ENCODE measurements at regions not wholly inside any gene's neighbourhood (a gene's known extent, or its start where the extent isn't known, plus 50 kb on each side); places are given as distances from the start of the nearest gene placed in this dataset.

- no TSS peak for BruUV-seq (replicated peaks)
- H3K9me3 ChIP-seq (ENCODE audit: control insufficient read depth, insufficient read depth, low read depth, low read length) = no peaks in the 10 kb centered on the region
- no peak overlapping the region for H3K4me3 ChIP-seq (ENCODE audit: low read depth in 2 of 2, low read length in 2 of 2)
- TF ChIP-seq REST (IDR thresholded peaks at IDR 0.05; ENCODE audit: insufficient read depth in 1 of 2, low read depth in 2 of 2, low read length in 1 of 2) (no peak), POLR2AphosphoS5 (IDR thresholded peaks at IDR 0.05; ENCODE audit: low read depth, low read length) (no peak), SIN3A (IDR thresholded peaks at IDR 0.05; ENCODE audit: borderline replicate concordance, insufficient read depth, low read depth, low read length) (no peak), CTCF (IDR thresholded peaks at IDR 0.05) (no peak), TCF7L2 (IDR thresholded peaks at IDR 0.05; ENCODE audit: low read depth, low read length) (no peak)
- ChIA-PET CTCF (no interaction called here), POLR2A (no interaction called here)
- DNase-seq (ENCODE audit: low read depth, low spot score) = no peak
- intact Hi-C loops (cut with micrococcal nuclease; ENCODE audit: unreplicated experiment) (no loop called here), in situ Hi-C loops (cut with HindIII; ENCODE audit: low pct_unique_long_range_greater_than_20kb, low sequenced_read_pairs) (no loop called here)
- no peaks in the 10 kb centered on the region; the same call in 1 of the 2 replicates for H3K36me3 ChIP-seq (ENCODE audit: control insufficient read depth, insufficient read depth, low read length)
- H3K27ac ChIP-seq (ENCODE audit: low read length) = no peak overlapping the region
- ATAC-seq = no peak
- no peaks in the 10 kb centered on the region for H3K27me3 ChIP-seq (ENCODE audit: control insufficient read depth, insufficient read depth, low read length)
- no peaks in the 10 kb centered on the region for H3K4me1 ChIP-seq (ENCODE audit: control insufficient read depth, insufficient read depth, low read length)
Observed at GRCh38 chr18:29250259-29250658, 1073.3 kb upstream of the CDH2 start.

- Histone ChIP-seq H3K27me3 (ENCODE audit: control insufficient read depth, insufficient read depth, low read length) (no peaks in the 10 kb centered on the region), H3K9me3 (ENCODE audit: control insufficient read depth, insufficient read depth, low read depth, low read length) (no peaks in the 10 kb centered on the region), H3K4me1 (ENCODE audit: control insufficient read depth, insufficient read depth, low read length) (no peaks in the 10 kb centered on the region), H3K27ac (ENCODE audit: low read length) (no peak overlapping the region), H3K36me3 (ENCODE audit: control insufficient read depth, insufficient read depth, low read length) (no peaks in the 10 kb centered on the region; the same call in 1 of the 2 replicates), H3K4me3 (ENCODE audit: low read depth in 2 of 2, low read length in 2 of 2) (no peak overlapping the region)
- BruUV-seq (replicated peaks) = no TSS peak
- ChIA-PET POLR2A (no interaction called here), CTCF (no interaction called here)
- in situ Hi-C loops (cut with HindIII; ENCODE audit: low pct_unique_long_range_greater_than_20kb, low sequenced_read_pairs) = no loop called here
- no peak for ATAC-seq
- intact Hi-C loops (cut with micrococcal nuclease; ENCODE audit: unreplicated experiment) = no loop called here
- no peak for DNase-seq (ENCODE audit: low read depth, low spot score)
- TF ChIP-seq REST (IDR thresholded peaks at IDR 0.05; ENCODE audit: insufficient read depth in 1 of 2, low read depth in 2 of 2, low read length in 1 of 2) = no peak
- TF ChIP-seq POLR2AphosphoS5 (IDR thresholded peaks at IDR 0.05; ENCODE audit: low read depth, low read length) = no peak
- TF ChIP-seq TCF7L2 (IDR thresholded peaks at IDR 0.05; ENCODE audit: low read depth, low read length) = no peak
- TF ChIP-seq SIN3A (IDR thresholded peaks at IDR 0.05; ENCODE audit: borderline replicate concordance, insufficient read depth, low read depth, low read length) = no peak
- TF ChIP-seq CTCF (IDR thresholded peaks at IDR 0.05) = no peak
Observed at GRCh38 chr18:29248805-29249204, 1071.9 kb upstream of the CDH2 start.

Data from Panc1 (cell line).